ENCODE measurements at regions not wholly inside any gene's neighbourhood (a gene's known extent, or its start where the extent isn't known, plus 50 kb on each side); places are given as distances from the start of the nearest gene placed in this dataset.

GRCh38 chr5:124289641-124290311 is 456.7 kb downstream of the ZNF608 start:
- no peak overlapping the region for H2BK120ac ChIP-seq (ENCODE audit: low read depth, low read length, poor library complexity, severe bottlenecking)
- H3K23ac ChIP-seq (ENCODE audit: insufficient read length, low read depth, low read length) = no peak overlapping the region
- Mint-ChIP-seq H3K4me1 (peaks cover 26 to 28% of the 10 kb centered on the region in 2 experiments), H3K27ac (peak overlapping the region in 2 of 3 experiments; percentile 74 to 76; a peak in 1 of 7 replicates), H3K9me3 (peaks cover 0 to 9% of the 10 kb centered on the region in 2 experiments; a peak in 4 of 5 replicates), H3K4me3 (no peak overlapping the region), H3K36me3 (ENCODE audit: insufficient read depth in 1 of 3, low read depth in 3 of 3) (peaks cover 0 to 8% (median 7%) of the 10 kb centered on the region in 3 experiments; a peak in 5 of 7 replicates), H3K27me3 (ENCODE audit: low read depth) (no peaks in the 10 kb centered on the region)
- WGBS (ENCODE audit: extremely low coverage, insufficient read length, low lambda C conversion rate) = no CpG with 5 or more reads among the region's 2 CpGs
- no peak overlapping the region for H2AK5ac ChIP-seq (ENCODE audit: insufficient read length, low read length)
- H3K23me2 ChIP-seq (ENCODE audit: insufficient read length, low read depth, low read length, poor library complexity, severe bottlenecking) = no peaks in the 10 kb centered on the region
- no peak overlapping the region for H2BK12ac ChIP-seq (ENCODE audit: insufficient read length, low read depth, low read length)
- H3K27ac ChIP-seq (ENCODE audit: insufficient read length, low read depth, low read length) = peak overlapping the region; percentile 91
- H3K79me2 ChIP-seq (ENCODE audit: insufficient read depth, low read length) = no peaks in the 10 kb centered on the region
- no peak overlapping the region for H3K9ac ChIP-seq (ENCODE audit: extremely low read depth, insufficient read length, low read length)
- H4K5ac ChIP-seq (ENCODE audit: insufficient read length, low read depth, low read length) = no peak overlapping the region
- H3K4me2 ChIP-seq (ENCODE audit: insufficient read depth, insufficient read length, low read length) = no peak overlapping the region
- no peaks in the 10 kb centered on the region for H3K27me3 ChIP-seq (ENCODE audit: insufficient read depth, low read length)
- H3K4ac ChIP-seq (ENCODE audit: low read depth, low read length) = no peak overlapping the region
- H4K20me1 ChIP-seq (ENCODE audit: control insufficient read depth, insufficient read depth, insufficient read length) = no peaks in the 10 kb centered on the region
- H3K79me1 ChIP-seq (ENCODE audit: insufficient read depth, low read depth, low read length, poor library complexity, severe bottlenecking) = no peaks in the 10 kb centered on the region
- H2BK5ac ChIP-seq (ENCODE audit: insufficient read length, low read length) = no peak overlapping the region
- H3K14ac ChIP-seq (ENCODE audit: insufficient read depth, low read length) = no peak overlapping the region
- H3T11ph ChIP-seq (ENCODE audit: low read length) = no peak overlapping the region
- peak; percentile 68 for TF ChIP-seq CTCF (conservative IDR thresholded peaks at IDR 0.05)
- H2BK20ac ChIP-seq (ENCODE audit: low read depth, low read length, poor library complexity, severe bottlenecking) = no peak overlapping the region
- no peak overlapping the region for H3K56ac ChIP-seq (ENCODE audit: insufficient read length, low read depth, low read length)
- peak; percentile 90 for DNase-seq
- H3K4me1 ChIP-seq (ENCODE audit: insufficient read depth, low read length) = no peaks in the 10 kb centered on the region; the same call in 1 of the 2 replicates
- H3K9me3 ChIP-seq (ENCODE audit: control insufficient read depth, low read depth, low read length) = no peaks in the 10 kb centered on the region
- H2BK15ac ChIP-seq (ENCODE audit: low read depth, low read length) = no peak overlapping the region
- H2AFZ ChIP-seq (ENCODE audit: low read length) = no peak overlapping the region
- H3K18ac ChIP-seq (ENCODE audit: insufficient read length, low read depth, low read length) = no peak overlapping the region
- H4K8ac ChIP-seq (replicated peaks; ENCODE audit: insufficient read length, low read depth, low read length) = no peak overlapping the region
- no peak overlapping the region for H4K91ac ChIP-seq (ENCODE audit: insufficient read length, low read depth, low read length)
